Head of caudate nucleus (tissue), 42 donors: ENCODE measurements at regions not wholly inside any gene's neighbourhood (a gene's known extent, or its start where the extent isn't known, plus 50 kb on each side); places are given as distances from the start of the nearest gene placed in this dataset.
"Not testable (repeated sequence)": the region's sequence is repeated elsewhere in the genome, so short reads cannot be mapped to it uniquely, and the experiment has no call there.

Source experiments
- DNase-seq, 42 donors: peaks; one replicate each; pipeline versions ENCODE4 v3.0.0 to v3.0.0-alpha.2; 2020 to 2021; ENCODE audit warnings: mixed read lengths in 7 of 42
- intact Hi-C: fragments of 100-400 bp; cut with DNase I; formaldehyde crosslinking; loops from one replicate; pipeline ENCODE4 v1.15.0; 2022

GRCh38 chr6:144549837-144550747 lies 265.0 kb downstream of the UTRN start:
- intact Hi-C loops = no loop called here
- no peak for DNase-seq

GRCh38 chr6:144551339-144551738 lies 266.2 kb downstream of the UTRN start:
- DNase-seq = no peak

GRCh38 chr6:144555066-144555465 lies 269.9 kb downstream of the UTRN start:
- intact Hi-C loops = no loop called here

More at GRCh38 chr6:144551339-144551738, 266.2 kb downstream of the UTRN start:
- intact Hi-C loops = no loop called here

GRCh38 chr6:144559865-144560593 lies 274.9 kb downstream of the UTRN start:
- intact Hi-C loops = no loop called here
- DNase-seq = no peak

More at GRCh38 chr6:144555066-144555465, 269.9 kb downstream of the UTRN start:
- no peak for DNase-seq

GRCh38 chr6:144561455-144562043 lies 276.4 kb downstream of the UTRN start:
- intact Hi-C loops = no loop called here
- no peak for DNase-seq

- intact Hi-C loops = no loop called here
- DNase-seq = no peak
Observed at GRCh38 chr6:144564202-144564601, 279.1 kb downstream of the UTRN start.

GRCh38 chr6:144566868-144567615 lies 281.9 kb downstream of the UTRN start:
- intact Hi-C loops = no loop called here

GRCh38 chr6:144568241-144568640 lies 283.1 kb downstream of the UTRN start:
- no peak for DNase-seq
- intact Hi-C loops = no loop called here

More at GRCh38 chr6:144566868-144567615, 281.9 kb downstream of the UTRN start:
- DNase-seq = no peak

GRCh38 chr6:144572541-144572940 lies 287.4 kb downstream of the UTRN start:
- intact Hi-C loops, DNase-seq: not testable (repeated sequence)

- DNase-seq = no peak
- intact Hi-C loops = no loop called here
Observed at GRCh38 chr6:144574796-144575195, 289.7 kb downstream of the UTRN start.

- DNase-seq = no peak
- intact Hi-C loops = no loop called here
Observed at GRCh38 chr6:144575327-144575726, 290.2 kb downstream of the UTRN start.

- intact Hi-C loops = no loop called here
- DNase-seq = no peak
Observed at GRCh38 chr6:144576871-144577270, 291.7 kb downstream of the UTRN start.

- intact Hi-C loops = no loop called here
- DNase-seq = no peak
Observed at GRCh38 chr6:144578385-144579350, 293.5 kb downstream of the UTRN start.

- no peak for DNase-seq
- intact Hi-C loops = loop anchor here (10.0 kb wide), 1 partner anchor 1055 kb away; no protein-coding TSS in a partner anchor
Observed at GRCh38 chr6:144580039-144580438, 294.9 kb downstream of the UTRN start.

GRCh38 chr6:144580771-144581170 lies 295.6 kb downstream of the UTRN start:
- intact Hi-C loops = loop anchor here (10.0 kb wide), 1 partner anchor 1054 kb away; no protein-coding TSS in a partner anchor
- DNase-seq = no peak

GRCh38 chr6:144581812-144582537 lies 296.8 kb downstream of the UTRN start:
- peak in 14 of 42 donors; percentile 14 to 65 (median 30) for DNase-seq
- intact Hi-C loops = loop anchor here (10.0 kb wide), 1 partner anchor 1053 kb away; no protein-coding TSS in a partner anchor
